GM18499 (cell line): ENCODE measurements at regions not wholly inside any gene's neighbourhood (a gene's known extent, or its start where the extent isn't known, plus 50 kb on each side); places are given as distances from the start of the nearest gene placed in this dataset.

Experiments used
- ATAC-seq: cut with Tn5 transposase; IDR thresholded peaks from one replicate; pipeline ENCODE4 v1.9.1; 2021; ENCODE audit warnings: moderate number of reproducible peaks; ENCODE audit not compliant: insufficient read depth, unreplicated experiment

DNA sequence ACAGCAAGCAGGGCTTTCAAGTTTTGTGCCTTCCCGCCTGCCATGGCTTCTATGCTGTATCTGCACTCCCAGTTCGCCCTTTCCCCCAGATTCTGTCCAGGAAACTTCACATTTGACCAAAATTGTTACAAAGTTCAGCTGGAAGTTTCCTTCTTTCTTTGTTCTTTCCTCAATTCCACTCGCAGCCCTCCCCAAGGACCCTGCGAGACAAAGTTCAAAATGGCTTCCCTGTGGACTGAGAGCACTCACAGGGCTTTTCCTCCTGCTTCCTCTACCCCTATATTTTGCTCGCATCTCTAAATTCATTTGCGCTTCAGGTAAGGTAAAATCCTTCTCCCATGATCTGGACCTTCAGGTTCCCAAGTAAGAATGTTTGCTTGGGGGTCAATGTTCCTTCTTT, 1348.4 kb upstream of the B3GALT2 start:
- no peak for ATAC-seq

DNA sequence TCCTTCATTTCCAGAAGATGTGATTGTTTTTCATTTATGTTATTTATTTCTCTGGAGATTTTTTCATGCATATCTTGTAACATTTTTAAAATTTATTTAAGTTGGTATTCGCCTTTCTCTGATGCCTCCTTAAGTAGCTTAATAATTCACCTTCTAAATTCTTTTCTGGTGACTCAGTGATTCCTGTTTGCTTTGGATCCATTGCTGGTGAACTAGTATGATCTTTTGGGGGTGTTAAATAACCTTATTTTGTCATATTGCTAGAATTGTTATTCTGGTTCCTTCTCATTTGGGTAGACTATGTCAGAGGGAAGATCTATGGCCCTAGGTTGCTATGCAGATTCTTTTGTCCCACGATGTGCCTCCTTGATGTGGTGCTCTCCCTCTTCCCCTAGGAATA, 1347.2 kb upstream of the B3GALT2 start:
- ATAC-seq, result no peak

DNA sequence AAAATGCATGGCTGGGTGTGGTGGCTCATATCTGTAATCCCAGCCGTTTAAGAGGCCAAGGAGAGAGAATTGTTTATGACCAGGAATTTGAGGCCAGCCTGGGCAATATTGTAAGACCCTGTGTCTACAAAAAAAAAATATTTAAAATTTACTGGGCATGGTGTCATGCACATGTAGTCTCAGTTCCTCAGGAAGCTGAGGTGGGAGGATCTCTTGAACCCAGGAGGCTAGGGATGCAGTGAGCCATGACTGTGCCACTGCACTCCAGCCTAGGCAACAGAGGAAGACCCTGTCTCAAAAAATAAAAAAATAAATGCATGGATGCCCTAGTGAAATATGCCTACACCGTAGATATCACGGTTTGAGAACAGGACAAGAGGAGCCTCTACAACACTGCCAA, 1331.2 kb upstream of the B3GALT2 start:
- no peak for ATAC-seq

DNA sequence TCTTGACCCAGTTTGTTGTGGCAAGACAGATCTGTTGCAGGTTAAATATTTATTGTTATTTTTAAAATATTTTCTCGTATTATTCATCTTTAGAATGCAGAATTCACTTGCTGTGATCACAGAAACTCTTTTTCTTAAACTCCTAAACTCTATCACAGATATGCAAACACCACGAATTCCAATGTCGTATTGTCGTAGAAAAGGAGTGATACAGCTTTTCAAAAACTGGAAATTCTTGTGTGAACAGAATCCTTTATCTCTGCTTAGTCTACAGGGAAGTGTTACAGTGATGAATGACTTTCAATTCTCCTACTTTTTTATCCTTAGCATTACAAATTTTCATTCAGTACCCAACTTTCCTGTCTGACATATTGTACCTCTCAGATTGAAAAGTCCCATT, 1329.5 kb upstream of the B3GALT2 start:
- no peak for ATAC-seq

DNA sequence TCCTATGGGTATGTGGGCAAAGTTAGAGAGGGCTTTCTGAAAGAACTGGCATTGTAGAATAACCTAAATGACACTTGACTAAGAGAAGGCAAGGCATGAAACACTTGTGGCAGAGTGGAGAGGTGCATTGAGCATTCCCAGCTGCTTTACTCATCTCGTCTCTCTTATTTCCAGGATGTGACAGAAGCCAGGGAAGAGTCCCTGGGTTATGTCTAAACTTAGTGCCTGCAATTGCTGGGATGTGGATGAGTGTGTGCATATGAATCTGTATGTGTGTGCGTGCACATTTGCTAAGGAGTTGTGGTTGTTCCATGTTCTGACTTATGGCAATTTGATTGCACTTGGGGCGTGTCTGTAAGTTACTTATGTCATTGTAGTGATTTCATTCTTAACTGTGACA, 1326.5 kb upstream of the B3GALT2 start:
- no peak for ATAC-seq

DNA sequence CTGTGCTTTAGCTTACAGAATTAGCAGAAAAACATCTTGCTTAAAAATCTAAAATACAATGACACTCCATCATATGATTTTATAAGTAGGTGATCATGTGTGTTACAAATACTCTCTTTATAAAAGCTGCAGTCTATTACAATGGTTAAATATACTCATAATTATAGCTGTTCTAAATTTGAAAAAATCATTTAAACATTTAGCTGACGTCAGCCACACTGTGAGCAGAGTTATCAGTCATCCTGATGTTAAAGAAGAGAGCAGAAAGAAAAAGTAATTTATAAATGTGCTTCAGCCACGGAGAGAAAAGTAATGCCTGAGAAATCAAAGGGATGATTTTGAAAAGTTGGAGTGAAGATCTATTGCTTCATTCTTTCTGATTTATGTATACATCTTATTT, 1325.9 kb upstream of the B3GALT2 start:
- no peak for ATAC-seq

DNA sequence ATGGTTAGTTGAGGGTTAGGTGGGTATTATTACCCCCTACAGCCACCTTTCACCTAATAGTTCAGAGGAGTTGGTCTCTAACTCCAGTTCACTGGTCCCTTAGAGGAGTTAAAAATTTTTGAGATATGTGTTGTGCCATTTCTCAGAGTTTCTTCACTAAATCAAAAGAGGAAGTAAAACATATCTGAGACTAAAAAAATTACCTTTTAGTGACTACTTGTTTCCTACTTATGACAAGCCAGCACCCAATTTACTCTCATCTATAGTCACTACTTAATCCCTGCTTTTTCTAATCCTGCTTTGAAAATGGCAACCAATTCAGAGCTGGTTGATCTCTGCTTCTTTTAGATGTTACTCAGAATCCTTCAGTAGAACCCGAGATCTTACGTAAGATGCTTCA, 1316.8 kb upstream of the B3GALT2 start:
- ATAC-seq, result peak; percentile 66

DNA sequence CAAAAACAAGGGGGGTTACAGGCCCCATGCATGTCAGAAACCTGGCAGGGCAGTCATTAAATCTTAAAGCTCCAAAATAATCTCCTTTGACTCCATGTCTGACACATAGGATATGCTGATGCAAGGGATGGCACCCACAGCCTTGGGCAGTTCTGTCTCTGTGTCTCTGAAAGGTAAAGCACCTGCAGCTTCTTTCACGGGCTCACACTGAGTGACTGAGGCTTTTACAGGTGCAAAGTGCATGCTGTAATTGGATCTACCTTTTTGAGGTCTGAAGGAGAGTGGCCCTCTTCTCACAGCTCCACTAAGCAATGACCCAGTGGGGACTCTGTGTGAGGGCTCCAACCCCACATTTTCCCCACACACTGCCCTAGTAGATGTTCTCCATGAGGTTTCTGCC, 1309.0 kb upstream of the B3GALT2 start:
- ATAC-seq, result no peak

DNA sequence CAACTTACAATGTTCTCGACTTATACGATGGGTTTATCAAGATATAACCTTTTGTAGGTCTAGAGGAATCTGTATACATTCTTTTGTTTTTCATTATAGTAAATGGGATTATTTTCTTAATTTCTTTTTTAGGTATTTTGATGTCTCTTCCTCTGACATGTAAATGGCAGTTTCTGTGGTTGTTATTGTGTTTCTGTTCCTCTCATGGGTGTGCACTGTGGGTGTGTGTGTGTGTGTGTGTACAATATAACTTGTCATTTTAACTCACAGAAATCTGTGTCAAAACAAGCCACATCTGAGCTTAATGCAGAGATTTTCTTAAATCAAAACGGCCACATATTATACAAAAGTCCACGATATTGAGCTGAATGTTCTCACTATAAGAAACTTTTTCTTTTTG, 1300.8 kb upstream of the B3GALT2 start:
- no peak for ATAC-seq

DNA sequence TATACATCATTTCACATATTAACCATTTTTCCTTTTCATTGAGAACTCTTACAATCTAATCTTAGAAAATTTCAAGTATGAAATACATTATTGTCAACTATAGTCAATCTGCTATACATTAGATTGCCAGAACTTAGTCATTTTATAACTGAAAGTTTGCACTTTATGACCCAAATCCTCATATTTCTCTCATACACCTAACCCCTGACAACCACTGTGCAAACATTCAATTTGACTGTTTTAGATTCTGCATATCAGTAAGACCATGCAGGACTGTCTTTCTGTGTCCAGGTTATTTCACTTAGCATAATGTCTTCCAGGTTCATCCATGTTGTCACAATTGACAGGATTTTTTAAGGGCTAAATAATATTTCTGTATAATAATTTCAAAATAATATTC, 1299.0 kb upstream of the B3GALT2 start:
- ATAC-seq, result no peak

DNA sequence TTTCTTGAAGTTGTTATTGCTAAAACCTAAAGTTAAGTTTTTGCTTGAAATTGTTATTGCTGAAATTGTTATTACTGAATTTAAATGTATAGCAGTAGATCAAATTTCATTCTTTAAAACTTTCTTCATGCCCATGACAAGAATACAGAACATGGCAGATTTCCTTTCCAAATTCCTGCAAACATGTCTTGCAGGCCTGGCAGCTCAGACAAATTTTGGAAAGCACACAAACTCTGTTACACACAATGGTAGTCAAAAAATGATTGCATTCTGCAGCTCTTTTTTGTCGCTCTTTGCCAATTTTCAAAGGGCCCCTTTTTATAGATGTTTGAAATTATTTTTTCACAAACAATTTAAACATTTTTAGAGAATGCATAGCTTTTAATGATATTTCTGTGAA, 1292.3 kb upstream of the B3GALT2 start:
- ATAC-seq, result no peak

DNA sequence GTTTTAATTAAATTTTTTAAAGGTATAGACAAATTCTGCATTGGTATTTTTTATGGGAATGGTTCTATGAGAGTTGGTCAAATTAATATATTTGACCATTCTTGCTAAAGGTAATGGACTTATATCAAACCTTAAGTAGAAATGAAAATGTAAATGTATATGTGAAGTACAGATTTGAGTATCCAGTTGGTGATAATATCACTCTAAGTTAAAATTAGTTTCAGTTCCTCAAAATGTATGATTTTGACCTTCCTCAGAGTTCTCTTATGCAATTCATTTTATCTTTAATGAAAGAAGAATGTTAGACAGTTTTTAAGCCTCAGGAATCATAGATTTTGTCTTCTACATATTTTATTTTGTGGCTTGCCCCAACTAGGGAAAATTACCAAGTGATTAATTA, 1291.5 kb upstream of the B3GALT2 start:
- ATAC-seq, result peak; percentile 95

DNA sequence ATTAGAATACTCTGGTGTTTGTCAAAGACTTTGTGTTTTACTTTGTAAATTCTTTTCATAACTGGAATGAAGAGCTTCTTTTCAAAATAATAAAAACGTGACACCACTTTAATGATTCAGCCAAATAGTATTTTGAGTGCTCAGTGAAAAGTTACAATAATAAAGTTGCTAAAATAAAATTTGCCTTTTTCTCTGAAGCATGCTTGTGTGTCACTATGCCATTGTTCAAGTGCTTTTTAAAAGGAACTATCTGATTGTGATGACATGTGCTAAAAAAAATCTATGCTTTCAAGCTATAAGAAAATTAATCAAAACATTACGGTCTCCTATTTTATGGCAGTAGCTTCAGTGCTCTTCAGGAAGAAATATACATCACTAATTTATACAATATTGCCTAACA, 1290.5 kb upstream of the B3GALT2 start:
- ATAC-seq, result no peak

DNA sequence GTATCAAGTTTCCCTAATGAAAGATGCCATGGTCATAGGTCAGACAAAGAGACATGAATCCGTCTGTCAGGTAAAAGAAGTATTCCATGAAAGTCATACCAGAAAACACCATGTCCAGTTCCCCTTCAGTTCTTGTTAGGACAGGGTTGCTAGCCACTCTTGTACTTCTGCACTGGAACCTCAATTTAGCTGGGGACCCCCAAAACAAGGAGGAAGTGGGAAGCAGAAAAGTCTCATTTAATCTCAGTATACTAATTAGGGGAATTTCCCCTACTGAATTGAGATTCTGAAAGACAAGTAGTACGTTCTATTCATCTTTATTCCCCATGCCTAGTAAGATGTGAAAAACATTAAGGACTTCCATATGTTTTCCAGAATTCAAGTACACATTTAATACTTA, 1289.9 kb upstream of the B3GALT2 start:
- ATAC-seq, result no peak

DNA sequence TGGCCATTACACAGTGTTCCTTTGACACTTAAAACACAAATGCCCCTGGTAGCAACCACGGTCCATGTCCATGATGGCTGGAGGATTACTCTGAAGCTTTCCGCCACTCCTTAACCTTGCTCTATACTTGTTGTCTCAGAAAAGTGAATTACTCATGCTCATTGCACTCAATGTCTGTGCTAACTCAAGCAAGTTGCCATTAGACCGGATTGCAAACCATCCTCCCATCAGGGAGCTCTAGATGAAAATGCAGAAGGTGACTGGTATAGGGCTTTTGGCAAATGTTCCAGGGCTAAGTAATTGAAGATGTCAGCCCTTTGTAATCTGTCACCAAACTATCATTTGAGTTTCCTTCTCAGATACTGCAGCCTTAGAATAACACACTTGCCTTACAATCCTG, 1288.3 kb upstream of the B3GALT2 start:
- no peak for ATAC-seq

DNA sequence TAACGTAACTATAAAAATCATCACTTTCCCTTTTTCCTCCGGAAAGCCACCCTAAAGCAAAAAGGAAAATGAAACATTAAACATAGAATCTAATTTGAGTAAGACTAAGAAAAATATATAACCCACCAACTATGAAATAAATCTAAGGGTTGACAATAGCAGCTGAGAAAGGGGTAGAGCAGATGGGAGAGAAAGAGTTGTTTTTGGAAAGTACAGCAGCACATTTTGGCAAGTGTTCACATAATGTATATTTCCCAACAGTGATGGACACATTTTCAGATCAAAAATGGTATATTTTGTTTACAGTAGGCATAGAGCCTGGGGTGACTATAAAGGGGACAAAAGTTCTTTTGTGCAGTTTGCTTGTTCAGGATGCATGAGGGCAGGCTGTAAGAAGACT, 1287.4 kb upstream of the B3GALT2 start:
- ATAC-seq, result no peak

DNA sequence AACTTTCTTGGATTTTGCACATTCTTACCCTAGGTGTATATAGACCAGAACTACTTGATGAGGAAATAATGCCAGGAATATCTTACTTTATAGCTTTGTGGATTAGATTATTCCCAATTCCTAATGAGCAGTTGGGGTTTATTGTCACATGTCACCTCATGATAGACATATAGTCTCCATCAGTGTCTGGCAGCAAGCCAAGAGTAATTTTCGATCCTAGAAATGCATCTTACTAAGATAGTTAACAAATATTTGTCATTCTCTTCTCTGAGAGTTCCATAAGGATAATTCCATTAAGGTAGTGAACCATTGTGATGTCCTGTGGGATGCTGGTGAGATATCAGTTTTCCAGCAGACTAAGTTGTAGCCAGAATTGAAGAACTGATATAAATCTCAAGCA, 1282.9 kb upstream of the B3GALT2 start:
- ATAC-seq, result no peak

DNA sequence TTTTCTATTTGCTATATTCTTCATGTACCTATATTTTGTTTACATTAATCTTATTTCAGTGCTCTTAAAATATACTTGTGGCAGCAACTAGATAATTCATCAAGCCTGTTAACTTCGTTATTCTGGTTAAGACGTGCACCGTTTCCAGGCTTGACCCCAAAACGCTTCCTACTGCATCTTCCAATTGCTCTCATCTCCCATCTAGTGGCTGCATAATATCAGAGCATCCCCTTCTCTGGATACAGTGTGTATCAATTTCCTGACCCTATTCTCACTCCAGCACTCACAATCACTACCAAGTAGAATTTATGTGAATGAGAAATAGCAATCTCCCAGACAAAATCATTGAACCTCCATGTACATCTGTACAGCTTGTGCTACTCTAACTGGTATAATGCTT, 1280.3 kb upstream of the B3GALT2 start:
- ATAC-seq, result no peak

DNA sequence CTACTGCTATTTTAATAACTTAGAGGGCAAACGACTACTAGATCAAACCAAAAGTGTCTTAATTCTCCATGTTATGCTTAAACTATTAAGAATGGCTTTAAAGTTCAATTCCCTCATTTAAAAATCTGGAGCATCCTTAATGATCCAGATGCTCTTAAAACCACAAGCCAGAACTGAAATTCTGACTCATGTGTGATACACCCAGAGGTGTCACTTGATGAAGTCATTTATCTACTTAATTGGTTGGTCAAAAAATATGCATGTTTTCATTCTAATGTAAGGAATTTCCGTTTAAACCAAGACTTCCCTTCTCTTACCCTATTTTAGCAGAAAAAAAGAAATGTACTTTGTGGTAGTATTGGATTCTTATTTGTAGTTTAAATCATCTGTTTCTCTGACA, 1261.2 kb upstream of the B3GALT2 start:
- no peak for ATAC-seq

DNA sequence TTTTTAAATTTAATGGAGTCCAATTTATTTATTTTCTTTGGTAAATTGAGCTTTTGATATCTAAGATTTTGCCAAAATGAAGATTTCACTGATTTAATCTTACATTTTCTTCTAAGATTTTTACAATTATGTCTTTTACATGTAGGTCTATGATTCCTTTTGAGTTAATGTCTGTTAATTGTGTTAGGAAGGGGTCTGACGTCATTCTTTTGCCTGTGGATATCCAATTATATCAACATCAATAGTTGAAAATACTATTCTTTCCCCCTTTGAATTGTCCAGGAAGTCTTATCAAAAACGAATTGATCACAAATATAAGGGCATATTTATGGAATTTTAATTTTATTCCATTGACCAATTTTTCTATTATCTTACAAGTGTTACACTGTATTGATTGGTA, 1258.8 kb upstream of the B3GALT2 start:
- ATAC-seq, result no peak

DNA sequence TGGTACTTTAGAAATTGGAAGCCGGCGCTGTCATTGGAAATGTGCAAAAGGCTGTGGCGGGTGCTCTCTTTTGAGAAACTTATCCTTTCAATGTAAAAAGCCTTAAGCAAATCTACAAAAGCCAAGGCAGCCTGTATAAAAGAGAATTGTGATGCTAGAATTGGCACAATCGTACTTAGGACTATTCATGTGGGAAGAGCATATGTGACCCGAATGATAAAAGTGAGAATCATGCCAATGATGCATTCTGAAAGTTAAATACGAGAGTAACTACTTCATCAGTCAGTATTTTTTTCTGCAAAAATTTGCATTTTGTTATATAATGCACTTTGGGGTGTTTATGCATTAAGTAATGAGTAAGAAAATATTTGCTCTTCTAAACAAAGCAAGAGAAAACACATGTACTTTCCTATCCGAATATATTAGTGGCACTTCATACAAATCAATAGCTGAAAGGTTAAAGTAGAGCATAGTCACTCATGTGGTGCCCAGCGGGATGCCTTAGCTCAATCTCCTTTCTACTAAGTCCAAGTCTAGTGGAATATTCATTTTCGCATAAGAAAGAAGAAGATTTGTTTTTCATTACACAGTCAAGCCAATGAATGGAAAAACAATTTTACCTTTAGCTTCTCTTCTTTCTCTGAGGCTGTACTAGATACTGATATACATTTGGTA, 1256.6 kb upstream of the B3GALT2 start:
- no peak for ATAC-seq

DNA sequence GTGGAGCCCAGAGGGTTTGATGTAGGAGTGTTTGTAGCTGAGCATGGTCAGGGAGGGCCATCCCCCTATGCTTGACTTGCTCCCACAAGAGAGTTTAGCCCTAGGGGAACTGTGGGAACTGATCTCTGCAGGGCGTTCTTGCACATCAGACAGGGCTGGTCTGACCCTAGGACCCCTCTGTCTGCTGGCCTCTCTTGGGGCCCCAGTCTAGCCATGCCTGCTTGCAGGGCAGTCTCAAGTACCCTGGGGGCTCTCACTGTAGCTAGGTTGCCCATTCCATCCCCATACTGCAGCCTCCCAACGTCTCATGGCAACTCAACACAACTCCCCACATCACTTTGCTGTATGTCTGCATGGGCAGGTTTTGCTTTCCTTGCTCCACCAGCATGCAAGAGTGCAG, 1250.7 kb upstream of the B3GALT2 start:
- ATAC-seq, result no peak

DNA sequence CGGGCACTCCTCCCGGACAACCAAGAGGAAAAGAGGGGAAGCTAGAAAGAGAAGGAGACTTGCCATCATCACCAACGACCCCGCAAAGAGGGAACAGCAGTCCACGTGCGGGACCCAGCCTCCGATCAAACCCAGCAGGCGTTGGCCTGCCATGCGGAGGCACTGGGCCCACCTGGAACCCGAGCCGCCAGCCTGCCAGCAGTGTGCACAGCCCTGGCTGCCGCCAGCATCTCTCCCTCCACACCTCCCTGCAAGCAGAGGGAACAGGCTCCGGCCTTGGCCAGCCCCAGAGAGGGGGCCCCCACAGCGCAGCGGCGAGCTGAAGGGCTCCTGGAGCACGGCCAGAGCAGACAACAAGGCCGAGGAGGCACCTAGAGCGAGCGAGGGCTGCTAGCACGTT, 1244.7 kb upstream of the B3GALT2 start:
- ATAC-seq, result no peak
